MM.1S (cell line): ENCODE measurements at regions not wholly inside any gene's neighbourhood (a gene's known extent, or its start where the extent isn't known, plus 50 kb on each side); places are given as distances from the start of the nearest gene placed in this dataset.

ENCODE experiments used
- DNase-seq: peaks from one replicate; pipeline ENCODE4 v3.0.0-alpha.2; 2015
- H2AFZ ChIP-seq: fragments of 300-600 bp; sonication (generic); 2 replicates; pipeline ENCODE4 v1.6.0; 2016; ENCODE audit warnings: antibody characterized with exemption, low read length
- H3F3A ChIP-seq: fragments of 300-600 bp; sonication (generic); 2 replicates; pipeline ENCODE4 v1.6.1; 2016; ENCODE audit warnings: mild to moderate bottlenecking, antibody characterized with exemption, low read length, moderate library complexity, mixed read lengths; ENCODE audit not compliant: insufficient read depth
- H3K27ac ChIP-seq: fragments of 300-600 bp; sonication (generic); 2 replicates; pipeline ENCODE4 v1.5.1; 2016; ENCODE audit warnings: mild to moderate bottlenecking, low read length
- H3K27me3 ChIP-seq: fragments of 300-600 bp; sonication (generic); replicated peaks from 2 replicates; pipeline ENCODE4 v1.6.0; 2016; ENCODE audit warnings: low read length; ENCODE audit not compliant: insufficient read depth
- H3K36me3 ChIP-seq: fragments of 300-600 bp; sonication (generic); replicated peaks from 2 replicates; pipeline ENCODE4 v1.6.1; 2016; ENCODE audit warnings: mild to moderate bottlenecking, low read length, mixed read lengths; ENCODE audit not compliant: insufficient read depth
- H3K4me1 ChIP-seq: fragments of 300-600 bp; sonication (generic); 2 replicates; pipeline ENCODE4 v1.6.1; 2016; ENCODE audit warnings: low read length, mixed read lengths
- H3K4me2 ChIP-seq: fragments of 300-600 bp; sonication (generic); 2 replicates; pipeline ENCODE4 v1.6.0; 2016; ENCODE audit warnings: low read depth, low read length
- H3K4me3 ChIP-seq: fragments of 300-600 bp; sonication (generic); 2 replicates; pipeline ENCODE4 v1.5.1; 2016; ENCODE audit warnings: low read length, mixed read lengths
- H3K79me2 ChIP-seq: fragments of 300-600 bp; sonication (generic); 2 replicates; pipeline ENCODE4 v1.6.1; 2016; ENCODE audit warnings: mixed run types, low read length, mixed read lengths
- H3K9ac ChIP-seq: fragments of 300-600 bp; sonication (generic); 2 replicates; pipeline ENCODE4 v1.6.1; 2016; ENCODE audit warnings: low read length, mixed read lengths
- H3K9me2 ChIP-seq: fragments of 300-600 bp; sonication (generic); replicated peaks from 2 replicates; pipeline ENCODE4 v1.6.1; 2016; ENCODE audit warnings: mild to moderate bottlenecking, low read length, mixed read lengths; ENCODE audit not compliant: insufficient read depth
- H3K9me3 ChIP-seq: fragments of 300-600 bp; sonication (generic); replicated peaks from 2 replicates; pipeline ENCODE4 v1.6.1; 2016; ENCODE audit warnings: mild to moderate bottlenecking, low read length, mixed read lengths; ENCODE audit not compliant: insufficient read depth
- H4K20me1 ChIP-seq: fragments of 300-600 bp; sonication (generic); 2 replicates; pipeline ENCODE4 v1.6.1; 2016; ENCODE audit warnings: mild to moderate bottlenecking, low read length, moderate library complexity, mixed read lengths; ENCODE audit not compliant: insufficient read depth
- CTCF ChIP-seq: fragments of 300-600 bp; sonication (generic); IDR thresholded peaks from 2 replicates; pipeline ENCODE4 v1.5.1; 2016; ENCODE audit warnings: antibody characterized with exemption, low read length, mixed read lengths
- EZH2 ChIP-seq: fragments of 300-600 bp; sonication (generic); optimal IDR thresholded peaks from 2 replicates; pipeline ENCODE3; 2017; ENCODE audit warnings: low read depth, mild to moderate bottlenecking, antibody characterized with exemption, low read length, mixed read lengths
- EZH2phosphoT487 ChIP-seq: fragments of 300-600 bp; sonication (generic); IDR thresholded peaks from 2 replicates; pipeline ENCODE4 v1.6.1; 2018; ENCODE audit warnings: antibody characterized with exemption, low read length

DNA sequence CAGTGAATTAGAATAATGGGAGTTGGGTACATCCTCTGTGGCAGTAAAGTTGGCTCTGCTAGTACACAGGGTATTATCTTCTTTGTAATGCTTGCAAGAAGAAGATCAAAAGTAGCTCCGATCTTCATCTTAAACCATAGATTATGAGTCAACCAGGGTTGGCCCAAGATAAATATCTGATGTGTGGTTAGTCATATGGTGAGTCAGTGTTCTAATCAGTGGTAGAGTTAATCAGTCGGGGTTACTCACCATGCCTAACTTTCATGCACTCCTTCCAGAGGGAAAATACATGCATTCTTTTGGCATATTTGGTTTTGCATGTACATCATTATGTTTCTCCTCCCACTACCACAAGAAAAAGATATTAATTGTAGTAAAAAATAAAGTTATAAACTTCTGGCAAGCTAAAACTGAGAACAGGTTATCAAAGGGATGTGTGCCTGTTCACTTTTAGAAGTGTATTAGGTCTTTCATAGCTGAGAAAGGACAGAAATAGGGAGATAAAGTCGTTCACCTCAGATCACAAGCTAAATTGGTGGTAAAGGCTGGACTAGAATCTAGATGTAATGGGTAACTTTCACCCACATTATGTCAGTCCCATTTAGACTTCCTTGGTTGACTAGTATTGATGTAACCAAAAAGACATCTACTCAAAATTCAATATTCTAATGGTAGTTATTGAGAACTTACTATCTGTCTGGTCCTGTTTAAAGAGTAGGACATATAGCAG lies 684.4 kb downstream of the IRS1 start:
- Histone ChIP-seq H3K4me1 (no peaks in the 10 kb centered on the region), H3K27ac (no peak overlapping the region), H3K36me3 (no peaks in the 10 kb centered on the region), H3K4me2 (no peak overlapping the region), H3F3A (no peaks in the 10 kb centered on the region), H4K20me1 (no peaks in the 10 kb centered on the region), H3K9me3 (no peaks in the 10 kb centered on the region), H3K27me3 (no peaks in the 10 kb centered on the region), H3K4me3 (no peak overlapping the region), H3K9ac (no peak overlapping the region), H3K9me2 (no peaks in the 10 kb centered on the region), H3K79me2 (no peaks in the 10 kb centered on the region), H2AFZ (no peak overlapping the region)
- DNase-seq = no peak
- TF ChIP-seq EZH2 (no peak), EZH2phosphoT487 (no peak), CTCF (no peak)

DNA sequence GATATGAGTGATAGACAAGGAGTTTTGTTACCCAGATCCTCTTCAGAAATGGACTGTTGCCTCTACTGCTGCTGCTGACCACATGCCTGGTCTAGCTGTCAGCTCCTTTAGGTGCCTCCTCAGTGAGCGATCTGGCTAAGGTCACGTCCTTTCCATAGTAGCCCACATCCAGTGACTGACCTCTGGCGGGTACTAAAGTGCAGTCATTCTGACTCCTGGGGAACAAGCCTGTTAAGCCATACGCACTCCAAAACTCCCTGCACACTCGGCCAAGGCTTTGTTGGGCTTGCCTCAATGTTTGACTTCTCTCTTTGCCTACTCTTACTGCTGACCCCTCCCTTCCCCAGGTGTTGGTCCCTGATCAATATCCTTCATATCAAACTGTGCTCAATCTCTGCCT lies 685.2 kb downstream of the IRS1 start:
- Histone ChIP-seq H3F3A (no peaks in the 10 kb centered on the region), H3K36me3 (no peaks in the 10 kb centered on the region), H3K9me3 (no peaks in the 10 kb centered on the region), H3K9me2 (no peaks in the 10 kb centered on the region), H3K4me3 (no peak overlapping the region), H2AFZ (no peak overlapping the region), H3K79me2 (no peaks in the 10 kb centered on the region), H3K27ac (no peak overlapping the region), H4K20me1 (no peaks in the 10 kb centered on the region), H3K4me2 (no peak overlapping the region), H3K27me3 (no peaks in the 10 kb centered on the region), H3K9ac (no peak overlapping the region), H3K4me1 (no peaks in the 10 kb centered on the region)
- DNase-seq = no peak
- no peak for TF ChIP-seq EZH2

DNA sequence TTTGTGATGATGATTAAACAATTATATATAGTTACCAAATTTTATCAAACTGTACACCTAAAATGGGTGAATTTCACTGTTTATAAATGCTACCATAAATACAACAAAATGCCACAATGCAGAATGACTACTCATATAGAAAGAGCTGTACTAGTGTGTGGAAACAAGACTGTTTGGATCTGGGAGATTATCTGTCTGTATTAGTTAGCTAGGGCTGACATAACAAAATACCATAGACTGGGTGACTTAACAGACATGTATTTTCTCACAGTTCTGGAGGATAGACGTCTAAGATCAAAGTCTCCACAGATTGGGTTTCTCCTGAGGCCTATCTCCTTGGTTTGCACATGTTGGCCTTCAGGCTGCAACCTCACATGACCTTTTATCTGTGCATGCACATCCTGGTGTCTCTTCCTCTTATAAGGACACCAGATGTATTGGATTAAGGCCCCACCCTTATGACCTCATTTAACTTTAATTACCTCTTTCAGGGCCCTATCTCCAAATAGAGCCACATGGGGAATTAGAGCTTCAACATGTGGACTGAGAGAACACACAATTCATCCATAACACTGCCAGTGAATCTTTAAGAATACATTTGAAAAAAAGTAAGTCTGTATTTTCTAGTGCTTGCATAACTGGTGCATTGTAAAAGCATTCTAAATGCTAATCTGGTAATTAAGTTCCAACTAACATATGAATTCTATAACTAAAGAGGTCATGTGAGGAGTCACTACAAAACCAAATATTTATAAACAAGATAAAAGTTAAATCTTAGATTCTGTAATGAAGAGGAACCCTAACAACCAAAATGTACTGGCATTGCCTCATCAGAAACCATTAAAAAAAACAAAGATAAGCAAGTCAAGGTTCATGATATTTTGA lies 699.6 kb downstream of the NYAP2 start:
- Histone ChIP-seq H3K4me2 (no peak overlapping the region), H3K27ac (no peak overlapping the region), H3K4me3 (no peak overlapping the region), H3K79me2 (no peaks in the 10 kb centered on the region), H3K4me1 (no peaks in the 10 kb centered on the region), H3K9me2 (no peaks in the 10 kb centered on the region), H3F3A (no peaks in the 10 kb centered on the region), H3K9me3 (no peaks in the 10 kb centered on the region), H2AFZ (no peak overlapping the region), H3K27me3 (no peaks in the 10 kb centered on the region), H3K9ac (no peak overlapping the region), H4K20me1 (no peaks in the 10 kb centered on the region), H3K36me3 (no peaks in the 10 kb centered on the region)
- TF ChIP-seq EZH2 (no peak), EZH2phosphoT487 (no peak), CTCF (no peak)
- DNase-seq = no peak
